ENCODE measurements at regions not wholly inside any gene's neighbourhood (a gene's known extent, or its start where the extent isn't known, plus 50 kb on each side); places are given as distances from the start of the nearest gene placed in this dataset.

DNA sequence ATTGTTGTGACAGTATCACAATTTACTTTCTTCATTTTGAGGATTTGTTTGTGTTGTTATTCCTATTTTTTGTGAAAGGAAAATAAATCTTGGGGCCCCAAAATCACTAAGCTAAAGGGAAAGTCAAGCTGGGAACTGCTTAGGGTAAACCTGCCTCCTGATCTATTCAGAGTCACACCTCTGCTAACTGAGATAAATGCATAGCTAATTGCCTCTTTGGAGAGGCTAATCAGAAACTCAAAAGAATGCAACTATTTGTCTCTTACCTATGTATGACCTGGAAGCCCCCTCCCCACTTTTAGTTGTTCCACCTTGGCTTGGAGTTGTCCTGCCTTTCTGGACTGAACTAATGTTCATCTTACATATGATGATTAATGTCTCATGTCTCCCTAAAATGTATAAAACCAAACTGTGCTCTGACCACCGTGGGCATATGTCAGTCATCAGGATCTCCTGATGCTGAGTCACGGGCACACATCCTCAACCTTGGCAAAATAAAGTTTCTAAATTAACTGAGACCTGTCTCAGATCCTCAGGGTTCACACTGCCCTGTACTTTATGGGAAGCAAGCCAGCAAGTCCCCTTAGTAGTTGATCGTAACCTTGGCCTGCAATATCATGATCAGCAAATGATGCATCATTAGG, 523.2 kb upstream of the GOLIM4 start:
- DNase-seq (ENCODE audit: extremely low spot score, unreplicated experiment) = no peak
- TF ChIP-seq, protein P1, sequence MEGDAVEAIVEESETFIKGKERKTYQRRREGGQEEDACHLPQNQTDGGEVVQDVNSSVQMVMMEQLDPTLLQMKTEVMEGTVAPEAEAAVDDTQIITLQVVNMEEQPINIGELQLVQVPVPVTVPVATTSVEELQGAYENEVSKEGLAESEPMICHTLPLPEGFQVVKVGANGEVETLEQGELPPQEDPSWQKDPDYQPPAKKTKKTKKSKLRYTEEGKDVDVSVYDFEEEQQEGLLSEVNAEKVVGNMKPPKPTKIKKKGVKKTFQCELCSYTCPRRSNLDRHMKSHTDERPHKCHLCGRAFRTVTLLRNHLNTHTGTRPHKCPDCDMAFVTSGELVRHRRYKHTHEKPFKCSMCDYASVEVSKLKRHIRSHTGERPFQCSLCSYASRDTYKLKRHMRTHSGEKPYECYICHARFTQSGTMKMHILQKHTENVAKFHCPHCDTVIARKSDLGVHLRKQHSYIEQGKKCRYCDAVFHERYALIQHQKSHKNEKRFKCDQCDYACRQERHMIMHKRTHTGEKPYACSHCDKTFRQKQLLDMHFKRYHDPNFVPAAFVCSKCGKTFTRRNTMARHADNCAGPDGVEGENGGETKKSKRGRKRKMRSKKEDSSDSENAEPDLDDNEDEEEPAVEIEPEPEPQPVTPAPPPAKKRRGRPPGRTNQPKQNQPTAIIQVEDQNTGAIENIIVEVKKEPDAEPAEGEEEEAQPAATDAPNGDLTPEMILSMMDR (conservative IDR thresholded peaks at IDR 0.05) = no peak
- H3K4me3 Mint-ChIP-seq = no peak overlapping the region
- peaks cover 11% of the 10 kb centered on the region for H3K27me3 Mint-ChIP-seq
- no peaks in the 10 kb centered on the region for H3K36me3 Mint-ChIP-seq
- H3K27ac Mint-ChIP-seq = no peak overlapping the region
- H3K4me1 Mint-ChIP-seq (ENCODE audit: unreplicated experiment) = peaks cover 16% of the 10 kb centered on the region
- H3K9me3 Mint-ChIP-seq = no peaks in the 10 kb centered on the region

DNA sequence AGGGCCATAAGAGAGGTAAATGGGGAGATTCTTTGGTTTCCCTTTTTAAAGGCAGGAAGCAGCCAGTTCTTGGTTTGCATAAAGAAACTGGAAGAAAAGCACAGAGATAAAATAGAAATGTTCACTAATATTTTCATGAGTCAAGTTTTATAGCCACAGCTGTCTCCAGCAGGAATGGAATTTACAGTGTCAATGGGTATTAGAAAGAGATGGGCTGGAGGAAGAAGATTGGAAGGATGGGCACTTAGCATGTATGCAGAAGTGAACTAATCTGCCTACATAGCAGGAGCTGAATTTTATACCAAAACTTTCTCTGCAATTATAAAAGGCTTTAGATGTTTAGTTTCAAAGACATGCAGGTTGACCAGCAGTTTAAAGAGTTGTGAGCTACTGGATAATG, 521.9 kb upstream of the GOLIM4 start:
- Mint-ChIP-seq H3K27ac (no peak overlapping the region), H3K4me1 (ENCODE audit: unreplicated experiment) (peaks cover 6% of the 10 kb centered on the region), H3K36me3 (no peaks in the 10 kb centered on the region), H3K27me3 (peaks cover 7% of the 10 kb centered on the region), H3K4me3 (no peak overlapping the region), H3K9me3 (no peaks in the 10 kb centered on the region)
- TF ChIP-seq, protein P1 (conservative IDR thresholded peaks at IDR 0.05) = no peak
- no peak for DNase-seq (ENCODE audit: extremely low spot score, unreplicated experiment)

DNA sequence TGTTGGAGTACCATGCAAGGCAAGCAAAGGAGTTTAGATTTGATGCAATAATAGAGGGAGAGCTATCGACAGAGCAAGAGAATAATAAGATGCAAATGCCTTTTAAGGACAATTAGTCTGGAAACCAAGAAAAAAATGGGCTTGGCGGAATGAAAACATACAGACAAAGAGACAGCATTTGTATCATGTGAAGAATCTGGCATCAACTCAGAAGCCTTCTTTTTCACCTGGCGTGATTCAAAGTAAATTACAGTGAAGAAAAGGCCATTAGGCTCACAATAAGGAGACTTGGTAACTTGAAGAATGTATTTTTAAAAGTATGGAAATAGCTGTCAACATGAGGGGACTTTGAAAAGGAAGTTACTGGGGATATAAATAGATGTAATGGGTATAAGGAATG, 521.2 kb upstream of the GOLIM4 start:
- Mint-ChIP-seq H3K9me3 (no peaks in the 10 kb centered on the region), H3K36me3 (no peaks in the 10 kb centered on the region), H3K27me3 (peaks cover 7% of the 10 kb centered on the region), H3K4me3 (no peak overlapping the region), H3K4me1 (ENCODE audit: unreplicated experiment) (peaks cover 5% of the 10 kb centered on the region), H3K27ac (no peak overlapping the region)
- TF ChIP-seq, protein P1 (conservative IDR thresholded peaks at IDR 0.05) = no peak
- no peak for DNase-seq (ENCODE audit: extremely low spot score, unreplicated experiment)

DNA sequence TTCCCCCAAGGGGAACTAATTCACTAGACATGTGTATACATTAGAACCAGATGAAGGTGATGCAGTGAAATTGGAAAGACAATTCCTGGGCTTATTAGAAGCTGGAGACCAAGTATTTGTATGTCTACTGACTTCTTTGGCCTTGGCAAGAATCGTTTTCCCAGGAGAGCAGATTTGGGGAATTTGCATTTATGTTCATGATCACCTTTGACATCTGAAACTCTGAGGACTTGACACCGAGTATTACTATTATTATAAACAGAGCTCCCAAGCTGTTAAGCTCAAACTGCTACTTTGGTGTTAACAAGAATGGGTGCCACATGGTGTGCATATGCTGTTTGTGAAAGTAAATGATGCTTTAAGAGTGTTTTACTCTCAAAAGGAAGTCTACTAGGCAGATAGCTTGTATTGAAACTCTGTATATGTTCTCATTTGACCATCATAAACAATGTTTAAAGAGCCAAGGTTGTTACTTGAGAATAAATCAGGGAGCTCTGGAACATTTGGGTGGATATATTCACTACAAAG, 519.8 kb upstream of the GOLIM4 start:
- DNase-seq (ENCODE audit: extremely low spot score, unreplicated experiment) = no peak
- Mint-ChIP-seq H3K36me3 (no peaks in the 10 kb centered on the region), H3K27ac (no peak overlapping the region), H3K9me3 (no peaks in the 10 kb centered on the region), H3K27me3 (peaks cover 4% of the 10 kb centered on the region), H3K4me1 (ENCODE audit: unreplicated experiment) (peaks cover 5% of the 10 kb centered on the region), H3K4me3 (no peak overlapping the region)
- TF ChIP-seq, protein P1 (conservative IDR thresholded peaks at IDR 0.05) = no peak

DNA sequence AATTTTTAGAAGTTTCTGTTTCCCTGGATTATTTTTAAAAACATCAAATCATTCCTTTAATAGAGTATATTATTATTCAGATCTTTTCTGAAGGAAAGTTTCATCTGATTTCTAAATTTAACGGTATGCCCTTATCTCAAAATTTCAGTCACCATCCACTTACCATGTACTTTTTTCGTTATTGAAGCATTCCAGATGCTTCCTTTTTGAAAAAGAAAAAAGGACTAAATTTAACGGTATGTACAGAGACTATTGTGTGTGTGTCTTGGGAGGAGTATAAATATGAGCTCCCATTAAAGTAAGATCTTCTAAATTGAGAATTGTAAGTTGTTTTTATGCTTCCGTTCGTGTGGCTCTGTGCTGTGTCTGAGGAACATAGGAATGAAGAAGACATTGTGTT, 517.4 kb upstream of the GOLIM4 start:
- Mint-ChIP-seq H3K4me1 (ENCODE audit: unreplicated experiment) (peaks cover 5% of the 10 kb centered on the region), H3K27ac (no peak overlapping the region), H3K9me3 (no peaks in the 10 kb centered on the region), H3K27me3 (no peaks in the 10 kb centered on the region), H3K4me3 (no peak overlapping the region), H3K36me3 (no peaks in the 10 kb centered on the region)
- DNase-seq (ENCODE audit: extremely low spot score, unreplicated experiment) = no peak
- TF ChIP-seq, protein P1 (conservative IDR thresholded peaks at IDR 0.05) = no peak
